ENCODE measurements at regions not wholly inside any gene's neighbourhood (a gene's known extent, or its start where the extent isn't known, plus 50 kb on each side); places are given as distances from the start of the nearest gene placed in this dataset.

DNA sequence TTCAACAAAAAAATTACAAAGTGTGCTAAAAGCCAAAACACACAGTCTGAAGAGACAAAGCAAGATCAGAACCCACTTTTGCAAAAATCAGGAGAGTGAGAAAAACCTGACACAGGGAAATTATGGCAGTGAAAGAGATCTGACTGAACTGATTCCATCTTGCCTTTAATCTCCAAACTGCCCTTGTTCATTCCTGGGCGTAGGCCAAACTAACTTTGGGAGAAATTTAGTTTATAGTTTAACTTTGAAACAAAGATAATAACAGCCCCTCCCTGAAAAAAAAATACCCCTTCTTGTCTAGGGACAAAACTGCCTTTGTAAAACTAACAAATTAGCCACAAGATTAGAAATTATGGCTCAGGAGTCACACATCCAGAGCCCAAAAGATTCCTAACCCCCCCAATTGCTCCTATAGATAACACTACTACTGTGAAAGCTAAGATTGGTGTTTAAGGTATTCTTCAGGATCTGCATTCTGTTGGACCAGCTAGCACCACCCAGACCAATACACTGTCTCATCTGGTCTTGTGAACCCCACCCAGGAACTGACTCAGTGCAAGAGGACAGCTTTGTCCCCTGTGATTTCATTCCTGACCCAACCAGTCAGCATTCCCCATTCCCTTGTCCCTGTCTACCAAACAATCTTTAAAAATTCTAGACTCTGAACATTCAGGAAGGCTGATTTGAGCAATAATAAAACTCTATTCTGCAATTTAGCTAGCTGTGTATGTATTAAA is 226.1 kb upstream of the SH3BP4 start:
- no peaks in the 10 kb centered on the region for H3K9me3 Mint-ChIP-seq

DNA sequence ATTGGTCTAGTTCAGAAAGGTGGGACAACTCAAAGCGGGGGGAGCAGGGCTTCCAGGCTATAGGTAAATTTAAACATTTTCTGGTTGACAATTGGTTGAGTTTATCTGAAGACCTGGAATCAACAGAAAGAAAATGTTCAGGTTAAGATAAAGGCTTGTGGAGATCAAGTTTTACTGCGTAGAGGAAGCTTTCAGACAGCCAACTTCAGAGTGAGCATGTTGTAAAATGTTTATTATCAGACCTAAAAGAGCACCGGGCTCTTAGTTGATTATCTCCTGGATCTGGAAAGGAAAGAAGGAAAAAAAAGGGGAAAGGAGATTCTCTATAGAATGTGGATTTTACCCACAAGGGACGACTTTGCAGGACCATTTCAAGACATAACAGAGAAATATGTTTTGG is 227.0 kb upstream of the SH3BP4 start:
- Mint-ChIP-seq H3K36me3 (no peaks in the 10 kb centered on the region), H3K27ac (no peak overlapping the region), H3K27me3 (peaks cover 5% of the 10 kb centered on the region), H3K4me1 (no peaks in the 10 kb centered on the region), H3K4me3 (no peak overlapping the region), H3K9me3 (no peaks in the 10 kb centered on the region)
- no peak for DNase-seq

More for the DNA sequence above, 226.1 kb upstream of the SH3BP4 start:
- Mint-ChIP-seq H3K36me3 (no peaks in the 10 kb centered on the region), H3K27me3 (peaks cover 5% of the 10 kb centered on the region), H3K4me1 (no peaks in the 10 kb centered on the region), H3K4me3 (no peak overlapping the region), H3K27ac (no peak overlapping the region)
- DNase-seq: no peak

DNA sequence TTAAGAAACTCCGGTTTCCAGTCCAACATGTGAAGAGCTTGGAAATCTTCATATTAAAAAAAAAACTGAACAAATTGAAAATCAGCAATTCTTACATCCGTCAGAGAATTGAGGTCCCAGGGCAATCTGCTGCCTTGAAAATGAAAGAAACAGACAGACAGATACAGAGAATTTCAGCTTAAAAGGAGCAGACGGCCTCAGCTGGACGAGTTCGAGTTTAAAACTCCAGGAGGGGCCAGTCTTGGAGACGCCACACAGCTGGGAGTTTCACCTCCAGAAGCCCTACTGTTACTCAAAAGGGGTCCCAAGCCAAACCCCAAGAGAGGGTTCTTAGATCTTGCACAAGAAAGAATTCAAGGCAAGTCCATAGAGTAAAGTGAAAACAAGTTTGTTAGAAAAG is 226.5 kb upstream of the ARL4C start:
- Mint-ChIP-seq H3K4me1 (no peaks in the 10 kb centered on the region), H3K27ac (no peak overlapping the region), H3K9me3 (no peaks in the 10 kb centered on the region), H3K27me3 (peaks cover 5% of the 10 kb centered on the region), H3K36me3 (no peaks in the 10 kb centered on the region), H3K4me3 (no peak overlapping the region)
- DNase-seq: no peak

DNA sequence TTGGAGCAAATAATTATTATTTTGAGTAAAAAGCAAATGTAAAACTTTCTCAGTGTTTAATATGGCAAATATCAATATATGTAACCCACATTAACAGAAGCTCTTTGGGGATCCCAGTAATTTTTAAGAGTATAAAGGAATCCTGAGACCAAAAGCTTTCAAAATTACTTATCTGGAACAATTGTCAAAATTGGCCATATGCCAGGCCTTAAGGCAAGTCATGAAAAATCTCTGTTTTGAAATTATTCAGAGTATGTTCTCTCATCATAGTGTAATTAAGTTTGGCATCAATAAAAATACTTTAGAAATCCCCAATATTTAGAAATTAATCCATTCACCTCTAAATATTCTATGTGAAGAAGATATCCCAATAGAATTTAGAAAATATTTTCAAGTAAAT is 225.3 kb upstream of the ARL4C start:
- Mint-ChIP-seq H3K27me3 (peaks cover 5% of the 10 kb centered on the region), H3K27ac (no peak overlapping the region), H3K4me3 (no peak overlapping the region), H3K9me3 (no peaks in the 10 kb centered on the region), H3K4me1 (no peaks in the 10 kb centered on the region), H3K36me3 (no peaks in the 10 kb centered on the region)
- DNase-seq: no peak

DNA sequence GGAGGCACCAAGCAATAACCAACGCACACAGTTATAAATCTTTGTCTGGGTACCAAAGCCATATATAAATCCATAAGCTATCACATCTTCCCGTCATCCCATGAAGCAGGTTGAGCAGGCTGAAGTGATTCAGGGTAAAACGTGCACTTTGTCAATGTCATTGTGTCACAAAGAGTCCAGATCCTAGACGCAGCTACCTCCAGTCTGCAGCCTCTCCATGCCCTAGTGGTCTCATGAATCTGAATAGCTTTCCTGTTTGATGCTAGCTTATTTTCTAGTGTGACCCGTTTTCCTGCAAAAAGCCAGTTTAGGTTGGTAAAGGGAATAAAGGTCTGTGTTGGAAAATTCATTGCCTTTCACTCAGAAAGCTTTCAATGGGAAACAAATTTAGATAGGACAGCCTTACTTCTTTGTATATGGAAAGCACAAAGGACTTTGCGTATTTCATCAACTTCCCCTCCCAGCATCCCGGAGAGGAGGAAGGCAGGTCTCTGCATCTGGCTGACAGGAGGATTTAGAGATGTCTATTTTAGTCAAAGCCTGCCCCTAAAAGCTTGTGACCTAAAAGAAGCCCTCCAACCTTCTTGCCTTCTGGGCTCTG is 222.3 kb upstream of the ARL4C start:
- no peaks in the 10 kb centered on the region for H3K9me3 Mint-ChIP-seq
- H3K4me1 Mint-ChIP-seq: no peaks in the 10 kb centered on the region
- no peak for DNase-seq
- H3K27me3 Mint-ChIP-seq: no peaks in the 10 kb centered on the region
- no peak overlapping the region for H3K27ac Mint-ChIP-seq
- no peaks in the 10 kb centered on the region for H3K36me3 Mint-ChIP-seq
- H3K4me3 Mint-ChIP-seq: no peak overlapping the region

DNA sequence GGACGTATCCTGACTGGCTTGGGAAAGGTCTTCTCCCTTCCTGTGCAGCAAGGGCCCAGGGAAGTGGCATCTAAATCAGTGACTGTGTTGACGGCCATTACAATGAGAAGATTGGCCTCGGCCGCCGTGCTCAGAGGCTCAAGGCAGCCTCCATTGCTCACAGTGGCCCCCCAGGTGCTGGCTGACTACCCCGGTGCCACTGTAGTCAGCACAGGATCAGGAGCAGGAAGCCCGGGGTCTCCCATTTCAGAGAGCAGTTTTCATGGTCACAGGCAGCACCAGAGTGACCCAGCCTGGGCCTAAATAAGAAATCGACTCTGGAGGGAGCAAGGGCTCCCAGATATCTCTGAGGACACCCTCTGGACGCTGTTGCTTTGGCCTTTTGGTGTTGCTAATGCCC is 219.4 kb upstream of the ARL4C start:
- Mint-ChIP-seq H3K9me3 (no peaks in the 10 kb centered on the region), H3K4me3 (no peak overlapping the region), H3K36me3 (no peaks in the 10 kb centered on the region), H3K4me1 (no peaks in the 10 kb centered on the region), H3K27ac (no peak overlapping the region), H3K27me3 (peaks cover 2% of the 10 kb centered on the region)
- no peak for DNase-seq

DNA sequence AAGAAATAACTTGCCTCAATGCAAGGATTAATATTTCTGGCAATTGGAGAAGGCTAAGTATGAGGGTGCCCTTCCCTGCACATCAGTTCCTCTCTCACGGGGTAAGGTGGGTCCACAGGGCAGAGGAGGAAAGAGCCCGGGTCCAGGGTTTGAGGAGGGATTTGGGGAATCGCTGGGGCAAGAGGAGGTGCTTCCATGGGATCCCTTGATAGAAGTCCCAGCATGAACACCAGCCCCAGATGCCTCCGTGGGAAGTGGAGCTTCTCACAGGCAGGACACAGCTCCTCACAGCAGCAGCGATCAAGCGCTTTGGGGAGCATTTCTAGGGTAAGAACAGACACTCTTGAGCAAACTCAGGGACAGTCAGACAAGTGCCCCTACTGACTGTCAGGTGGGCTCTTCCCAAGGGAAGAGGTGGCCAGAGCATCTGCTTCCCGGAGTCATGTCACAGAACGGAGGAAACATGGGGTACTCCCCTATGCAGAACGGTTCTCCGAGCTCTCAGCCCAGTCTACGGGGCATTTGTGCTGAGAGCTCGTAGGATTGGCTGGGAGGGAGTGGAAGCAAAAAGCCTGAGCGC is 218.9 kb upstream of the ARL4C start:
- H3K4me3 Mint-ChIP-seq: no peak overlapping the region
- no peaks in the 10 kb centered on the region for H3K9me3 Mint-ChIP-seq
- no peaks in the 10 kb centered on the region for H3K4me1 Mint-ChIP-seq
- no peak for DNase-seq
- H3K36me3 Mint-ChIP-seq: no peaks in the 10 kb centered on the region
- no peak overlapping the region for H3K27ac Mint-ChIP-seq
- H3K27me3 Mint-ChIP-seq: peaks cover 3% of the 10 kb centered on the region

DNA sequence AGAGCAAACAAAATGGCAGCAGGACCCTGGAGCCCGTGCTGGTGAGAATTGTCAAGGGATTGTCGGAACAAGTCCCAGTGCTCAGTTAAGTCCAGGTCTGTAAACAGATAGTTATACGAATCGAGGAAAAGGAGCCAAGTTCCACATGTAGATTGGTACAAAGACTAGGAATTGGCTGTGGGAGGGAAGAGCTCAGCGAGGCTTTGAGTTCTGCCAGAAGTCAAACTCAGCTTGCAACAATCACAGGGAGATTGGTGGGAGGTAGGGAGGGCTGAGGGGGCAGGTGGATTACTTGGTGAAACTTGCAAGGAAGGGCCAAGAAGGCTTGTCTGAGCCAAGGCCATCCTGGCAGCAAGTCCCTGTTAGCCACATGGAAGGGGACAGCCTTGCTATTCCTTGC is 217.8 kb upstream of the ARL4C start:
- H3K27me3 Mint-ChIP-seq: peaks cover 6% of the 10 kb centered on the region
- no peak overlapping the region for H3K4me3 Mint-ChIP-seq
- H3K4me1 Mint-ChIP-seq: no peaks in the 10 kb centered on the region
- no peak for DNase-seq
- H3K9me3 Mint-ChIP-seq: no peaks in the 10 kb centered on the region
- H3K36me3 Mint-ChIP-seq: no peaks in the 10 kb centered on the region
- no peak overlapping the region for H3K27ac Mint-ChIP-seq

DNA sequence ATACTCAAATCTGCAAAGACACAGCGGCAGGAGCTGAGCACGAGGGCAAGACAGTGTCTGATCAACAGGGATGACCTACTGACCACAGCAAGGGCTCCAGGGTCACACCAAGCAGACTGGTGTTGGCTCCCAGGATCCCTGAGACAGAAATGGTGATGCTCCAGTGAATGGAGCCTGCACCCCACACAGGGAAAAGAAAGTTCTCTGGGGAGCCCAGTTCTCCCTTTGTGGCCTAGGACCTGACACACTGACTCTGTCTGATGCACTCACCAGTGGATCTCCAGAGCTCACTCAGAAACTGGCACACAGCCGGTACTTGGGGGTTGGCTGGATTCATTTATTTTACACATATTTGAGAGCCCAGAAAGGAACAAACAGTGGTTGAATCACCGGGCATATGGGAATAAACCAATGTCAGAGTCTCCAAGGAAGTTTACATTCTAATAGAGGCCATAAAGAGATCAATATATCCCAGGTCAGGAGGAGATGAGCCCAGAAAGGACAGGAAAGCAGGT is 215.6 kb upstream of the ARL4C start:
- Mint-ChIP-seq H3K4me1 (no peaks in the 10 kb centered on the region), H3K27ac (no peak overlapping the region), H3K27me3 (peaks cover 11% of the 10 kb centered on the region), H3K9me3 (no peaks in the 10 kb centered on the region), H3K36me3 (no peaks in the 10 kb centered on the region), H3K4me3 (no peak overlapping the region)
- DNase-seq: no peak

DNA sequence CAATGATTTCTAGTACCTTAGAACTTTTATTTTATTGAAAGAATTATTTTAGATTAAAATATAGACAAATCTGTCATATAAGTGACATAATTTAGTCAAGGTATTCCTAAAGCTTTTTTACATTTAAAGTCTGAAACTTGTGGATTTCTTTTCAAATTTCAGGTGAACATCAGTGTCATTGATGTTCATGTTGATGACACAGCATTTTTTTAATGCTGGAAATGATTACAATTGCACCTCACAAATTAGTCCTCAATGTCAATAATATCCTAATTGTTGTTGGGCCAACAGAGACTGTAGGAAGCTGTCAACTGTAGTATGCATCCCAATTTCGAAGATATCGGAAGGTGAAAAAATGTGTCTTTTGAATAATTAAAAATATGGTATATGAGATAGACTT is 214.4 kb upstream of the ARL4C start:
- H3K4me3 Mint-ChIP-seq: no peak overlapping the region

DNA sequence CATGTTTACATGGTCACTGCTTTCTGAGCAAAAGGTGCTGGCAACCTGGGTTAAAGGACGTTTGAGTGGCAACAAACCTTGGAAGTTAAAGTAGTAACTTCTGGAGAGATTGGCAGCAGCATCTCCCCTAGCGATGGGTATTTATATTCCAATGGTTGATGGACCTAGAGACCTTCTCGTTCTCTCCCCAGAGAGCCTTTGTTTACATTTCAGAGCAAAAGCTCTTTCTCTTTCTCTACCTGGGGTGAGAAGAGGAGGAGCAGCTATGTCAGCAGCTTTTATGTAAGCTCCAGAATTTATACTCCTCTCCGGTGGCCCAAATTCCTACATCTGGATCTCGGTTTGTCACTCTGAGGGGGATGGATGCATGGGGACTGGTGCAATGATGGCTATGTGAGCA is 213.7 kb upstream of the ARL4C start:
- Mint-ChIP-seq H3K4me1 (no peaks in the 10 kb centered on the region), H3K4me3 (no peak overlapping the region), H3K27me3 (peaks cover 11% of the 10 kb centered on the region), H3K9me3 (no peaks in the 10 kb centered on the region), H3K27ac (no peak overlapping the region), H3K36me3 (no peaks in the 10 kb centered on the region)
- DNase-seq: no peak

More for the DNA sequence above, 214.4 kb upstream of the ARL4C start:
- Mint-ChIP-seq H3K9me3 (no peaks in the 10 kb centered on the region), H3K36me3 (no peaks in the 10 kb centered on the region), H3K27ac (no peak overlapping the region), H3K27me3 (peaks cover 11% of the 10 kb centered on the region), H3K4me1 (no peaks in the 10 kb centered on the region)
- no peak for DNase-seq

DNA sequence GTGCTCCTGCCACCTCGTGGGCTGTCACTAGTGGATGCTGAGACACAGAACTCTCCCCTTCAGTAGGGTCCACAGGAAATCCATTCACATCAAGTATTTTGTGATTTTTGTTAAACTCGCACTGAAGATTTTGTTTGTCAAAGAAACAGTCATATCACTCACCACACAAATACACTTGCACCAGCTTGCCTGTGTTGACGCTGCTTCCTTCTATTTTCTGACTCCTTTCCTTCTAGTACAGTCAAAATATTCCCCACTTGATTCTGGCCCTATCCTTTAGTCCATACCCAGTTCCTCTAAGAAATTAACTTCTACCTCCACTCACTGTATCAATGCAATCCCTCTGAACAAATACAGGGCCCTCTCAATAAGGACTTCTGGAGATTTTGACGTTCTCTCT is 213.2 kb upstream of the ARL4C start:
- no peak overlapping the region for H3K4me3 Mint-ChIP-seq
- no peaks in the 10 kb centered on the region for H3K36me3 Mint-ChIP-seq
- peaks cover 2% of the 10 kb centered on the region for H3K4me1 Mint-ChIP-seq
- H3K27ac Mint-ChIP-seq: no peak overlapping the region
- peaks cover 11% of the 10 kb centered on the region for H3K27me3 Mint-ChIP-seq
- H3K9me3 Mint-ChIP-seq: peaks cover 2% of the 10 kb centered on the region
- no peak for DNase-seq

DNA sequence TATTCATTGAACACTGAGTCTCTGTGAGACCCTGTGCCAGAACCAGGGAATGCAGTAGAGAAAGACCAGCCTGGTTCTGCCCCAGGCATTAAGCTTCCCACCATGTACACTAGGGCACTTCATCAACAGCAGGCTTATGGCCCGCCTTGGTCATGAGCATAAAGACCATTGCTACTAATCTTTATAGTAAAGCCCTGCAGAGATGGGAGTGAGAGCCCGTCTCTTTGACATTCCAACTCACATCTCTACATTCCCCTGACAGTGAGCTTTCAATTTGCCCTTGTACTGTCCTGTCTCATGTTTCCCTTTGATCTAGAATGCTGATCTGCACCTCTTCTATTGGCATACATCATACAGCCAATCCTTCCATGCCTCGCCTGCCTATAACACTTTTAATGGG is 211.8 kb upstream of the ARL4C start:
- H3K9me3 Mint-ChIP-seq: peaks cover 2% of the 10 kb centered on the region
- peaks cover 11% of the 10 kb centered on the region for H3K27me3 Mint-ChIP-seq
- no peak for DNase-seq
- peaks cover 2% of the 10 kb centered on the region for H3K4me1 Mint-ChIP-seq
- H3K36me3 Mint-ChIP-seq: no peaks in the 10 kb centered on the region
- no peak overlapping the region for H3K27ac Mint-ChIP-seq
- no peak overlapping the region for H3K4me3 Mint-ChIP-seq

DNA sequence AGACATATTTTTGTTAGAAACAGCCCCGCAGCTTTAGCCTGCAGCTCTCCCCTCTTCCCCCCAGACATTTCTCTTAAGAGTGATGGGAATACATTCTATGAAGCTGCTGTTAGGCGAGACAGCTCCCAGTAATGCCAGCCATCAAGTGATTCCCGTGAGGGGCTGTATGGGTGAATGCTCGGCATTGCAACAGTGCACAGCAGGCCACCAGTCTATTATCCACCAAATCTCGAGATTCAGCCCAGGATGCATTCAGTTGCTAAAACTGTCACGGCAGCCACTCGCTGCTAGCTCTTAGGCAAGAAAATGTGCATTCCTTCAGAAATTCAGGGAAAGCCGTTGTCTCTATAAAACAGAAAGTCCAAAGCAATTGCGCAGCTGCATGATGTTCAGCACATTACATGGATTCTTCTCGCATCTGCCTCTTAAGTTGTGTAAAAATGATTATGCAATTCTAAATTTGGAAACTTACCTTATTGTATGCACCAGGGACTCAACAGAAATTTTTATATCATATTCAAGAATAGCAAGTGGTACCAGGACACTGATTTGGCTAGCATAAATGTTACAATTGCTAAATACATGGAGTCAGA is 211.3 kb upstream of the ARL4C start:
- Mint-ChIP-seq H3K9me3 (peaks cover 2% of the 10 kb centered on the region), H3K4me1 (peaks cover 2% of the 10 kb centered on the region), H3K27me3 (peaks cover 11% of the 10 kb centered on the region), H3K36me3 (no peaks in the 10 kb centered on the region), H3K27ac (no peak overlapping the region), H3K4me3 (no peak overlapping the region)
- no peak for DNase-seq

DNA sequence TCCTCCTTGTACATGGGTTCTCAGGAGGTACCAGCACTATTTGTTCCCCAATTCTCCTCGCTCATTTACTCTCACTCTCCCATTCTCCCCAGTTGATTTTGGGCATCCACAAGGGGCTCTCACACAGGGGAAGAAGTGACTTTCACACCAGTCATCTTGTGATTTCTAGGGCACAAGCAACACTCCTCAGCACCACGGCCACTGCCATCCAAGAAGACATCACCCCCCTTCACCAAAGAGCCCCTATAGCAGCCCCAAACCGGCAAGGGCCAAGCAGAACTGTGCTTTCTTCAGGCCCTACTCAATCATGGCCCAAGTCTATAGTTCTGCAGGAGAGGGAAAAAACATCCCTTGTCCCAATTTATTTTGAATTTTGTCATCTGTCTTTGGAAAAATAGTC is 209.2 kb upstream of the ARL4C start:
- Mint-ChIP-seq H3K4me3 (no peak overlapping the region), H3K4me1 (peaks cover 2% of the 10 kb centered on the region), H3K27ac (no peak overlapping the region), H3K36me3 (no peaks in the 10 kb centered on the region), H3K27me3 (peaks cover 16% of the 10 kb centered on the region), H3K9me3 (peaks cover 2% of the 10 kb centered on the region)
- DNase-seq: no peak

Measured in activated naive CD8-positive, alpha-beta T cell treated with anti-CD3 and anti-CD28 coated beads for 36 hours (primary cell).